H9 (cell line): ENCODE measurements at regions not wholly inside any gene's neighbourhood (a gene's known extent, or its start where the extent isn't known, plus 50 kb on each side); places are given as distances from the start of the nearest gene placed in this dataset.

Source experiments
- DNase-seq: peaks from one replicate; pipeline ENCODE4 v3.0.0-alpha.2; 2017
- H2AFZ ChIP-seq: one replicate; pipeline ENCODE4 v1.6.1; 2013; ENCODE audit warnings: mild to moderate bottlenecking, low read length, control low read depth, moderate library complexity
- H2AK5ac ChIP-seq: 2 replicates; pipeline ENCODE4 v1.6.1; 2013; ENCODE audit warnings: low read length, control low read depth, mixed read lengths; ENCODE audit not compliant: insufficient read length
- H2BK120ac ChIP-seq: one replicate; pipeline ENCODE4 v1.6.1; 2013; ENCODE audit warnings: low read depth, mild to moderate bottlenecking, low read length, control low read depth, inconsistent platforms; ENCODE audit not compliant: poor library complexity, severe bottlenecking
- H2BK12ac ChIP-seq: 2 replicates; pipeline ENCODE4 v1.6.1; 2013; ENCODE audit warnings: low read length, control low read depth, mixed read lengths, low read depth; ENCODE audit not compliant: insufficient read length
- H2BK15ac ChIP-seq: 2 replicates; pipeline ENCODE4 v1.6.1; 2013; ENCODE audit warnings: low read depth, low read length, control low read depth
- H2BK20ac ChIP-seq: one replicate; pipeline ENCODE4 v1.6.1; 2013; ENCODE audit warnings: low read depth, mild to moderate bottlenecking, low read length, control low read depth, inconsistent platforms; ENCODE audit not compliant: poor library complexity, severe bottlenecking
- H2BK5ac ChIP-seq: 2 replicates; pipeline ENCODE4 v1.6.1; 2013; ENCODE audit warnings: low read length, control low read depth, mixed read lengths; ENCODE audit not compliant: insufficient read length
- H3K14ac ChIP-seq: 2 replicates; pipeline ENCODE4 v1.6.1; 2013; ENCODE audit warnings: low read length, control low read depth; ENCODE audit not compliant: insufficient read depth
- H3K18ac ChIP-seq: 2 replicates; pipeline ENCODE4 v1.6.1; 2013; ENCODE audit warnings: low read depth, mild to moderate bottlenecking, mixed read lengths, low read length, control low read depth; ENCODE audit not compliant: insufficient read length
- H3K23ac ChIP-seq: 2 replicates; pipeline ENCODE4 v1.6.1; 2013; ENCODE audit warnings: low read length, control low read depth, mixed read lengths, low read depth; ENCODE audit not compliant: insufficient read length
- H3K23me2 ChIP-seq: 2 replicates; pipeline ENCODE4 v1.6.1; 2013; ENCODE audit warnings: low read depth, mild to moderate bottlenecking, mixed read lengths, low read length, control low read depth; ENCODE audit not compliant: insufficient read length, poor library complexity, severe bottlenecking
- H3K27ac ChIP-seq: 2 replicates; pipeline ENCODE4 v1.5.1; 2013; ENCODE audit warnings: low read length, control low read depth, mixed read lengths, low read depth; ENCODE audit not compliant: insufficient read length
- H3K27me3 ChIP-seq: 2 replicates; pipeline ENCODE4 v1.6.1; 2013; ENCODE audit warnings: low read length, control low read depth, inconsistent platforms; ENCODE audit not compliant: insufficient read depth
- H3K4ac ChIP-seq: 2 replicates; pipeline ENCODE4 v1.6.1; 2013; ENCODE audit warnings: low read depth, mild to moderate bottlenecking, control low read depth, inconsistent platforms, low read length, moderate library complexity
- H3K4me1 ChIP-seq: 2 replicates; pipeline ENCODE4 v1.6.1; 2013; ENCODE audit warnings: low read length, control low read depth, inconsistent platforms; ENCODE audit not compliant: insufficient read depth
- H3K4me2 ChIP-seq: 2 replicates; pipeline ENCODE4 v1.6.1; 2013; ENCODE audit warnings: low read length, control low read depth, mixed read lengths; ENCODE audit not compliant: insufficient read length, insufficient read depth
- H3K56ac ChIP-seq: 2 replicates; pipeline ENCODE4 v1.6.1; 2013; ENCODE audit warnings: low read depth, mild to moderate bottlenecking, mixed read lengths, low read length, control low read depth; ENCODE audit not compliant: insufficient read length
- H3K79me1 ChIP-seq: 2 replicates; pipeline ENCODE4 v1.6.1; 2013; ENCODE audit warnings: low read depth, mild to moderate bottlenecking, moderate library complexity, low read length, control low read depth, inconsistent platforms; ENCODE audit not compliant: insufficient read depth, poor library complexity, severe bottlenecking
- H3K79me2 ChIP-seq: 2 replicates; pipeline ENCODE4 v1.6.1; 2013; ENCODE audit warnings: low read length, control low read depth, inconsistent platforms; ENCODE audit not compliant: insufficient read depth
- H3K9ac ChIP-seq: 2 replicates; pipeline ENCODE4 v1.6.1; 2013; ENCODE audit warnings: low read length, control low read depth, mixed read lengths; ENCODE audit not compliant: insufficient read length; ENCODE audit errors: extremely low read depth
- H3K9me3 ChIP-seq: one replicate; pipeline ENCODE4 v1.6.1; 2013; ENCODE audit warnings: low read depth, low read length, inconsistent platforms; ENCODE audit not compliant: control insufficient read depth
- H3T11ph ChIP-seq: one replicate; pipeline ENCODE4 v1.6.1; 2013; ENCODE audit warnings: mild to moderate bottlenecking, low read length, control low read depth, inconsistent platforms
- H4K20me1 ChIP-seq: one replicate; pipeline ENCODE4 v1.6.1; 2013; ENCODE audit not compliant: control insufficient read depth, insufficient read length, insufficient read depth
- H4K5ac ChIP-seq: 2 replicates; pipeline ENCODE4 v1.6.1; 2013; ENCODE audit warnings: low read depth, mild to moderate bottlenecking, mixed read lengths, low read length, control low read depth; ENCODE audit not compliant: insufficient read length
- H4K8ac ChIP-seq: replicated peaks from 2 replicates; pipeline ENCODE4 v1.6.1; 2013; ENCODE audit warnings: low read length, control low read depth, mixed read lengths, low read depth; ENCODE audit not compliant: insufficient read length
- H4K91ac ChIP-seq: 2 replicates; pipeline ENCODE4 v1.6.1; 2013; ENCODE audit warnings: low read depth, mild to moderate bottlenecking, moderate library complexity, mixed read lengths, low read length, control low read depth; ENCODE audit not compliant: insufficient read length
- H3K27ac Mint-ChIP-seq, 3 experiments: 2 replicates in 2 of 3; 3 replicates in 1 of 3; pipeline ENCODE4 v1.8.0; 2020 to 2021; ENCODE audit warnings: mixed read lengths in 3 of 3, mild to moderate bottlenecking in 1 of 3, moderate library complexity in 1 of 3
- H3K27me3 Mint-ChIP-seq: 2 replicates; pipeline ENCODE4 v1.8.0; 2021; ENCODE audit warnings: low read depth, mild to moderate bottlenecking, moderate library complexity, mixed read lengths
- H3K36me3 Mint-ChIP-seq, 3 experiments: 2 replicates in 2 of 3; 3 replicates in 1 of 3; pipeline ENCODE4 v1.8.0; 2020 to 2021; ENCODE audit warnings: low read depth in 3 of 3, mixed read lengths in 3 of 3; ENCODE audit not compliant: insufficient read depth in 1 of 3
- H3K4me1 Mint-ChIP-seq, 2 experiments: 2 replicates each; pipeline ENCODE4 v1.8.0; 2020; ENCODE audit warnings: mixed read lengths in 2 of 2
- H3K4me3 Mint-ChIP-seq, 2 experiments: 2 replicates in 1 of 2; 3 replicates in 1 of 2; pipeline ENCODE4 v1.8.0; 2020 to 2021; ENCODE audit warnings: mild to moderate bottlenecking in 2 of 2, mixed read lengths in 2 of 2, moderate library complexity in 1 of 2
- H3K9me3 Mint-ChIP-seq, 2 experiments: 2 replicates in 1 of 2; 3 replicates in 1 of 2; pipeline ENCODE4 v1.8.0; 2020; ENCODE audit warnings: mild to moderate bottlenecking in 2 of 2, mixed read lengths in 2 of 2, moderate library complexity in 1 of 2
- CTCF ChIP-seq: fragments of 200-600 bp; sonication (generic); conservative IDR thresholded peaks from 3 replicates; pipeline ENCODE4 v1.8.0; 2021; ENCODE audit warnings: antibody characterized with exemption, mild to moderate bottlenecking
- WGBS: extraction: QIAGEN DNeasy Blood & Tissue Kit; methylation state at CpG from one replicate; pipeline ENCODE4 v1.1.7; 2013; ENCODE audit warnings: missing lambda C conversion rate, low lambda C conversion rate, mixed read lengths; ENCODE audit not compliant: insufficient read length; ENCODE audit errors: extremely low coverage; 5-methylcytosine and 5-hydroxymethylcytosine counted together

- H2BK15ac ChIP-seq: no peak overlapping the region
- Mint-ChIP-seq H3K9me3 (no peaks in the 10 kb centered on the region), H3K4me3 (no peak overlapping the region), H3K36me3 (no peaks in the 10 kb centered on the region), H3K4me1 (peaks cover 2 to 3% of the 10 kb centered on the region in 2 experiments; a peak in 3 of 4 replicates), H3K27me3 (no peaks in the 10 kb centered on the region), H3K27ac (no peak overlapping the region)
- H3K27me3 ChIP-seq: no peaks in the 10 kb centered on the region
- H3K79me1 ChIP-seq: no peaks in the 10 kb centered on the region
- H3K27ac ChIP-seq: no peak overlapping the region
- WGBS: no CpG with 5 or more reads among the region's 2 CpGs
- H2AK5ac ChIP-seq: no peak overlapping the region
- no peak for DNase-seq
- H2BK120ac ChIP-seq: no peak overlapping the region
- H3K79me2 ChIP-seq: no peaks in the 10 kb centered on the region
- no peak overlapping the region for H3T11ph ChIP-seq
- H3K4me2 ChIP-seq: no peak overlapping the region
- no peaks in the 10 kb centered on the region for H3K23me2 ChIP-seq
- H3K56ac ChIP-seq: no peak overlapping the region
- TF ChIP-seq CTCF: no peak
- H3K18ac ChIP-seq: no peak overlapping the region
- H4K8ac ChIP-seq: no peak overlapping the region
- no peak overlapping the region for H3K23ac ChIP-seq
- no peak overlapping the region for H2AFZ ChIP-seq
- no peak overlapping the region for H2BK5ac ChIP-seq
- no peak overlapping the region for H4K5ac ChIP-seq
- H3K4me1 ChIP-seq: no peaks in the 10 kb centered on the region
- no peaks in the 10 kb centered on the region for H3K9me3 ChIP-seq
- no peak overlapping the region for H2BK20ac ChIP-seq
- no peak overlapping the region for H3K9ac ChIP-seq
- no peaks in the 10 kb centered on the region for H4K20me1 ChIP-seq
- no peak overlapping the region for H3K4ac ChIP-seq
- no peak overlapping the region for H3K14ac ChIP-seq
- no peak overlapping the region for H2BK12ac ChIP-seq
- no peak overlapping the region for H4K91ac ChIP-seq
Measured at GRCh38 chr6:96721227-96721626, 116.0 kb downstream of the GPR63 start.
